GM21447 (cell line): ENCODE measurements at regions not wholly inside any gene's neighbourhood (a gene's known extent, or its start where the extent isn't known, plus 50 kb on each side); places are given as distances from the start of the nearest gene placed in this dataset.
"Not testable (repeated sequence)": the region's sequence is repeated elsewhere in the genome, so short reads cannot be mapped to it uniquely, and the experiment has no call there.

Experiments used
- ATAC-seq: cut with Tn5 transposase; IDR thresholded peaks from one replicate; pipeline ENCODE4 v1.9.1; 2021; ENCODE audit not compliant: unreplicated experiment

- no peak for ATAC-seq
Observed at GRCh38 chr1:166390366-166391033, 223.7 kb upstream of the FAM78B start.

GRCh38 chr1:166391279-166392066 lies 224.7 kb upstream of the FAM78B start:
- no peak for ATAC-seq

- ATAC-seq: no peak
Observed at GRCh38 chr1:166395729-166396128, 228.9 kb upstream of the FAM78B start.

GRCh38 chr1:166409253-166410082 lies 242.7 kb upstream of the FAM78B start:
- ATAC-seq: not testable (repeated sequence)

- ATAC-seq: no peak
Observed at GRCh38 chr1:166410083-166410385, 243.2 kb upstream of the FAM78B start.

GRCh38 chr1:166416831-166417230 lies 250.0 kb upstream of the FAM78B start:
- not testable (repeated sequence) for ATAC-seq

- no peak for ATAC-seq
Observed at GRCh38 chr1:166418344-166418933, 251.6 kb upstream of the FAM78B start.

- ATAC-seq: not testable (repeated sequence)
Observed at GRCh38 chr1:166422586-166422985, 255.8 kb upstream of the FAM78B start.

- no peak for ATAC-seq
Observed at GRCh38 chr1:166432655-166433054, 265.9 kb upstream of the FAM78B start.

- ATAC-seq: not testable (repeated sequence)
Observed at GRCh38 chr1:166433404-166434304, 266.9 kb upstream of the FAM78B start.

- ATAC-seq: no peak
Observed at GRCh38 chr1:166457700-166458099, 290.9 kb upstream of the FAM78B start.

GRCh38 chr1:166464333-166464732 lies 297.5 kb upstream of the FAM78B start:
- ATAC-seq: no peak

GRCh38 chr1:166470014-166470413 lies 303.2 kb upstream of the FAM78B start:
- no peak for ATAC-seq

GRCh38 chr1:166470441-166470840 lies 303.6 kb upstream of the FAM78B start:
- ATAC-seq: no peak

- ATAC-seq: no peak
Observed at GRCh38 chr1:166471359-166471758, 304.6 kb upstream of the FAM78B start.

- no peak for ATAC-seq
Observed at GRCh38 chr1:166479052-166479631, 312.3 kb upstream of the FAM78B start.

GRCh38 chr1:166484471-166484870 lies 317.7 kb upstream of the FAM78B start:
- no peak for ATAC-seq

- ATAC-seq: no peak
Observed at GRCh38 chr1:166484871-166485270, 318.1 kb upstream of the FAM78B start.

GRCh38 chr1:166485620-166486019 lies 318.8 kb upstream of the FAM78B start:
- no peak for ATAC-seq

GRCh38 chr1:166488327-166488726 lies 321.5 kb upstream of the FAM78B start:
- ATAC-seq: no peak
